Colonic mucosa (tissue), 4 donors: ENCODE measurements at regions not wholly inside any gene's neighbourhood (a gene's known extent, or its start where the extent isn't known, plus 50 kb on each side); places are given as distances from the start of the nearest gene placed in this dataset.

Source experiments
- DNase-seq: peaks from one replicate; pipeline ENCODE4 v3.0.0-alpha.2; 2020
- H3K27ac ChIP-seq: fragments of 200-600 bp; one replicate; pipeline ENCODE4 v1.8.0; 2021
- H3K27me3 ChIP-seq: fragments of 200-600 bp; one replicate; pipeline ENCODE4 v1.8.0; 2021
- H3K36me3 ChIP-seq: fragments of 200-600 bp; one replicate; pipeline ENCODE4 v1.8.0; 2021
- H3K4me1 ChIP-seq: fragments of 200-600 bp; one replicate; pipeline ENCODE4 v1.8.0; 2021; ENCODE audit warnings: mild to moderate bottlenecking
- H3K4me3 ChIP-seq: fragments of 200-600 bp; one replicate; pipeline ENCODE4 v1.8.0; 2021
- H3K9ac ChIP-seq, 2 donors: one replicate each; pipeline ENCODE4 v1.7.0; 2013; ENCODE audit warnings: control low read depth in 2 of 2, low read depth in 2 of 2, low read length in 2 of 2
- H3K9me3 ChIP-seq: fragments of 200-600 bp; one replicate; pipeline ENCODE4 v1.8.0; 2021
- intact Hi-C: fragments of 100-400 bp; cut with DNase I; formaldehyde crosslinking; loops from one replicate; pipeline ENCODE4 v1.14.1; 2022
- TF ChIP-seq, protein P1 (sequence below): fragments of 200-600 bp; IDR thresholded peaks from one replicate; pipeline ENCODE4 v1.8.0; 2022; ENCODE audit warnings: antibody characterized with exemption, mild to moderate bottlenecking
- donor health status: healthy.
- donor health status: DM: no; HTN: no; CAD: no.
- donor health status: DM: no; HTN: no; CAD: no.

DNA sequence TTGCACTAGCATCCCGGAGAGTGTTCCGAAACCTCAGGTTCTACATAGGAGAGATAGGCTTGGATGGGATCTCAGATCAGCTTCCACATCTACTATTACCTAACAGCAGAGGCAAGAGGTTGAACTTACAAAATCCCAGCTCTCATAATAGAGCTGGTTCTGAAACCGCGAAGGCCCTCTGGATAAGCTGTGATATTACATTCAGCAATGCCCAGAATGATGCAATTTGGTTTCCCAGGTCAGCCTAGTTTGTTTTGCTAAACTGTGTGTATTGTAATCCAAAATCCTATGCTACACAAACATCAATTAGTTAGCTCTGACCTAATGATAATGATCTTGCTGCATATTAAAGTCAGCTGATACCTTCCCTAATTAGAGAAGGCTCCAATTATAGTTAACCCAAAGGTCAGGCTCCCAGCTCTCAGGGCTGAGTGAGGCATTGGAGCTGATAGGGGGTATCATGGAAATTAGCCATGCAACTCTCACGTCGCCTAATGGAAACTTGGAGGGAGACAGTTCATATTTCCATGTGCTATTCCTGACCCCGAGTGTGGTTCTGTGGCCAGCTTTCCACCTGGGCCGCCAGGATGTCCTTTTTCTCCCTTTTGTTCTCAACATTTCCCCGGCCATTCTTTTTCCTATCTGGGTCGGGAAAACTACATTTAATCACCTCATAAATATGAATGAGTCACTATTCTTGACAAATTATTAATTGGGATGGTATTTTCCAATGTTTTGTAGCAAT lies 278.4 kb upstream of the IRX1 start:
- no peak for DNase-seq
- Histone ChIP-seq H3K9me3 (no peaks in the 10 kb centered on the region), H3K27ac (no peak overlapping the region), H3K9ac (no peak overlapping the region), H3K4me3 (no peak overlapping the region), H3K4me1 (no peaks in the 10 kb centered on the region), H3K36me3 (no peaks in the 10 kb centered on the region), H3K27me3 (no peaks in the 10 kb centered on the region)
- intact Hi-C loops = no loop called here
- TF ChIP-seq, protein P1, sequence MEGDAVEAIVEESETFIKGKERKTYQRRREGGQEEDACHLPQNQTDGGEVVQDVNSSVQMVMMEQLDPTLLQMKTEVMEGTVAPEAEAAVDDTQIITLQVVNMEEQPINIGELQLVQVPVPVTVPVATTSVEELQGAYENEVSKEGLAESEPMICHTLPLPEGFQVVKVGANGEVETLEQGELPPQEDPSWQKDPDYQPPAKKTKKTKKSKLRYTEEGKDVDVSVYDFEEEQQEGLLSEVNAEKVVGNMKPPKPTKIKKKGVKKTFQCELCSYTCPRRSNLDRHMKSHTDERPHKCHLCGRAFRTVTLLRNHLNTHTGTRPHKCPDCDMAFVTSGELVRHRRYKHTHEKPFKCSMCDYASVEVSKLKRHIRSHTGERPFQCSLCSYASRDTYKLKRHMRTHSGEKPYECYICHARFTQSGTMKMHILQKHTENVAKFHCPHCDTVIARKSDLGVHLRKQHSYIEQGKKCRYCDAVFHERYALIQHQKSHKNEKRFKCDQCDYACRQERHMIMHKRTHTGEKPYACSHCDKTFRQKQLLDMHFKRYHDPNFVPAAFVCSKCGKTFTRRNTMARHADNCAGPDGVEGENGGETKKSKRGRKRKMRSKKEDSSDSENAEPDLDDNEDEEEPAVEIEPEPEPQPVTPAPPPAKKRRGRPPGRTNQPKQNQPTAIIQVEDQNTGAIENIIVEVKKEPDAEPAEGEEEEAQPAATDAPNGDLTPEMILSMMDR = no peak

- no peaks in the 10 kb centered on the region for H3K4me1 ChIP-seq
- no peak overlapping the region for H3K9ac ChIP-seq
- no peak for DNase-seq
- intact Hi-C loops = no loop called here
- TF ChIP-seq, protein P1 = no peak
- no peaks in the 10 kb centered on the region for H3K9me3 ChIP-seq
- no peak overlapping the region for H3K4me3 ChIP-seq
- no peaks in the 10 kb centered on the region for H3K27me3 ChIP-seq
- H3K36me3 ChIP-seq = no peaks in the 10 kb centered on the region
- H3K27ac ChIP-seq = no peak overlapping the region
These were observed 282.1 kb upstream of the IRX1 start for GRCh38 chr5:3313569-3313968.

DNA sequence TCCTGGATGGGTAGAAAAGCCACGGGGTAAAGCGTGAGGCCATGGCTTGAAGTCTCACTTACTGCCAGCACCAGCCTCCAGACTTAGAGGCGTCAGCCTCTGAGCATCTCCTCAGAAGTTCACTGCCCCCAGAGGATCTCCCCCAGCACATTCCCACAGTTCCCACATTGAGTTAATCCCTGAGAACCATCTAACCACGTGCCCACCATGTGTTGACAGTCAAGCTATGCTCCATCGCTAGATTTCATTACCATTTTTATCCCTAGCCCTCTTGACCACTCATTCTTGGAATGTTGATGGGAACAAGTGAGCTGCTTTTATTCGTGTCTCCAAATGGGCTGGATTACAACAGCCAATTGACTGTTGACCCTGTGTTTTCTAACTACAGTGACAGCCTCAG lies 283.3 kb upstream of the IRX1 start:
- H3K9ac ChIP-seq = no peak overlapping the region
- no peaks in the 10 kb centered on the region for H3K4me1 ChIP-seq
- DNase-seq = no peak
- TF ChIP-seq, protein P1 = no peak
- H3K27ac ChIP-seq = no peak overlapping the region
- H3K27me3 ChIP-seq = no peaks in the 10 kb centered on the region
- intact Hi-C loops = no loop called here
- no peaks in the 10 kb centered on the region for H3K9me3 ChIP-seq
- H3K36me3 ChIP-seq = no peaks in the 10 kb centered on the region
- H3K4me3 ChIP-seq = no peak overlapping the region

DNA sequence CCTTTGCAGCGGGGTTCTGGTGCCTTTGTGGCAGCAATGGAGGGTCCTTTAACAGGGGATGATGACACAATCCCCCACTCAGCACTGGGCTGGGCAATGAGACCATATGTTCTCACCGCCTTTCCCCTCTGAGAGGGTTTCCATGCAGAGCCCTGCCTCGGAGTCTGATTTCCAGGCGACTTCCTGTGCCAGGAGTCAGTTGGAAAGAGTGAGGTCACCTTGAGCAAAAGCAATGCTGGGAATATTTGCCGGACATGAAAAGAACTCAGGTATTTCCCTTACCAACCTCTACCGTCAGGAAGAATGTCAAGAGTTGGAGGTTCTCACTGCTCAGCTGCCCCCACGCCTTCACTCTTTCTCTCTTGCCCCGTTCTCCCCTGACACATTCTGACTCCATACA lies 284.2 kb upstream of the IRX1 start:
- TF ChIP-seq, protein P1 = no peak
- intact Hi-C loops = no loop called here
- no peak for DNase-seq
- H3K36me3 ChIP-seq = no peaks in the 10 kb centered on the region
- H3K9ac ChIP-seq = no peak overlapping the region
- H3K27ac ChIP-seq = no peak overlapping the region
- no peaks in the 10 kb centered on the region for H3K27me3 ChIP-seq
- H3K4me3 ChIP-seq = no peak overlapping the region
- H3K4me1 ChIP-seq = no peaks in the 10 kb centered on the region
- no peaks in the 10 kb centered on the region for H3K9me3 ChIP-seq

GRCh38 chr5:3310541-3311261 lies 284.9 kb upstream of the IRX1 start:
- intact Hi-C loops = no loop called here
- H3K27ac ChIP-seq = no peak overlapping the region
- no peaks in the 10 kb centered on the region for H3K27me3 ChIP-seq
- H3K4me3 ChIP-seq = no peak overlapping the region
- no peaks in the 10 kb centered on the region for H3K4me1 ChIP-seq
- H3K9ac ChIP-seq = no peak overlapping the region
- H3K36me3 ChIP-seq = no peaks in the 10 kb centered on the region
- H3K9me3 ChIP-seq = no peaks in the 10 kb centered on the region
- DNase-seq = no peak
- TF ChIP-seq, protein P1 = no peak
